IMR-90 (cell line): ENCODE measurements at regions not wholly inside any gene's neighbourhood (a gene's known extent, or its start where the extent isn't known, plus 50 kb on each side); places are given as distances from the start of the nearest gene placed in this dataset.

Source experiments
- ATAC-seq: fragments of 200-7000 bp; cut with Tn5 transposase; 2 replicates; pipeline ENCODE4 v1.9.1; 2020; ENCODE audit warnings: low read depth, mild to moderate bottlenecking, moderate library complexity
- BruUV-seq: library from RNA; stranded (reverse); fragments of 400-500 nt; replicated peaks from 2 replicates; lab custom pipeline; 2021; lab: Mats Ljungman, UMichigan
- CTCF ChIA-PET: fragments of 300-600 bp; formaldehyde crosslinking; extraction: SDS; loops from one replicate; lab custom pipeline; 2021; ENCODE audit warnings: antibody characterized with exemption; lab: Yijun Ruan, JAX
- POLR2A ChIA-PET: fragments of 300-600 bp; sonication (Branson Sonifier 250); formaldehyde crosslinking; loops from one replicate; lab custom pipeline; 2022; ENCODE audit warnings: antibody characterized with exemption; ENCODE audit not compliant: unreplicated experiment; lab: Charles Lee
- DNase-seq: peaks from one replicate; pipeline ENCODE4 v3.0.0; 2013
- H2AFZ ChIP-seq: replicated peaks from 2 replicates; pipeline ENCODE3; 2013; ENCODE audit warnings: low read length, mild to moderate bottlenecking; ENCODE audit not compliant: poor library complexity
- H2AK5ac ChIP-seq: 2 replicates; pipeline ENCODE4 v1.6.1; 2013; ENCODE audit warnings: low read depth, low read length, inconsistent platforms
- H2AK9ac ChIP-seq: replicated peaks from 2 replicates; pipeline ENCODE3; 2013; ENCODE audit warnings: mild to moderate bottlenecking, low read depth, low read length, moderate library complexity; ENCODE audit not compliant: poor library complexity
- H2BK120ac ChIP-seq: 2 replicates; pipeline ENCODE4 v1.6.1; 2013; ENCODE audit warnings: low read depth, low read length, inconsistent platforms
- H2BK15ac ChIP-seq: 3 replicates; pipeline ENCODE4 v1.6.1; 2013; ENCODE audit warnings: low read depth, low read length, inconsistent platforms
- H2BK20ac ChIP-seq: 2 replicates; pipeline ENCODE4 v1.6.1; 2013; ENCODE audit warnings: low read depth, mild to moderate bottlenecking, inconsistent platforms, low read length, moderate library complexity
- H2BK5ac ChIP-seq: 2 replicates; pipeline ENCODE4 v1.6.1; 2013; ENCODE audit warnings: mild to moderate bottlenecking, low read depth, low read length, inconsistent platforms; ENCODE audit not compliant: poor library complexity, severe bottlenecking
- H3K14ac ChIP-seq: replicated peaks from 2 replicates; pipeline ENCODE4 v1.6.1; 2013; ENCODE audit warnings: low read depth, low read length, inconsistent platforms
- H3K18ac ChIP-seq: 2 replicates; pipeline ENCODE4 v1.6.1; 2013; ENCODE audit warnings: low read depth, low read length, control low read depth
- H3K23ac ChIP-seq: 2 replicates; pipeline ENCODE4 v1.6.1; 2013; ENCODE audit warnings: low read depth, low read length, inconsistent platforms
- H3K27ac ChIP-seq: 2 replicates; pipeline ENCODE4 v1.5.1; 2013; ENCODE audit warnings: mild to moderate bottlenecking, control low read depth, low read length; ENCODE audit not compliant: insufficient read depth
- H3K27me3 ChIP-seq: 2 replicates; pipeline ENCODE4 v1.6.1; 2013; ENCODE audit warnings: low read length; ENCODE audit not compliant: control insufficient read depth, insufficient read depth
- H3K36me3 ChIP-seq: 2 replicates; pipeline ENCODE4 v1.6.1; 2013; ENCODE audit warnings: low read length, mixed read lengths; ENCODE audit not compliant: control insufficient read depth, insufficient read depth
- H3K4ac ChIP-seq: 2 replicates; pipeline ENCODE4 v1.6.1; 2013; ENCODE audit warnings: low read depth, low read length, inconsistent platforms
- H3K4me1 ChIP-seq: 2 replicates; pipeline ENCODE4 v1.6.1; 2013; ENCODE audit warnings: low read length, mixed read lengths; ENCODE audit not compliant: control insufficient read depth, insufficient read depth
- H3K4me2 ChIP-seq: 2 replicates; pipeline ENCODE4 v1.6.1; 2013; ENCODE audit warnings: low read depth, mild to moderate bottlenecking, control low read depth, low read length, moderate library complexity
- H3K4me3 ChIP-seq: 2 replicates; pipeline ENCODE4 v1.5.1; 2013; ENCODE audit warnings: low read depth, mild to moderate bottlenecking, control low read depth, low read length, moderate library complexity; ENCODE audit not compliant: insufficient read depth
- H3K56ac ChIP-seq: 2 replicates; pipeline ENCODE4 v1.6.1; 2013; ENCODE audit warnings: low read length, inconsistent platforms; ENCODE audit not compliant: insufficient read depth; ENCODE audit errors: extremely low read depth
- H3K79me1 ChIP-seq, 2 experiments: 2 replicates each; pipeline ENCODE4 v1.6.1; 2013; ENCODE audit warnings: low read length in 2 of 2, inconsistent platforms in 1 of 2, low read depth in 1 of 2
- H3K9ac ChIP-seq: 2 replicates; pipeline ENCODE4 v1.6.1; 2013; ENCODE audit warnings: low read depth, low read length, control low read depth
- H3K9me1 ChIP-seq: 2 replicates; pipeline ENCODE4 v1.6.1; 2013; ENCODE audit warnings: low read length, inconsistent platforms; ENCODE audit not compliant: insufficient read depth
- H3K9me3 ChIP-seq: 2 replicates; pipeline ENCODE4 v1.6.1; 2013; ENCODE audit warnings: low read length; ENCODE audit not compliant: control insufficient read depth, insufficient read depth
- H4K20me1 ChIP-seq: 2 replicates; pipeline ENCODE4 v1.6.1; 2013; ENCODE audit warnings: low read length, inconsistent platforms; ENCODE audit not compliant: insufficient read depth
- H4K5ac ChIP-seq: 2 replicates; pipeline ENCODE4 v1.6.1; 2013; ENCODE audit warnings: mild to moderate bottlenecking, low read depth, low read length, control low read depth
- H4K8ac ChIP-seq, 2 experiments: 2 replicates each; pipeline ENCODE4 v1.6.1; 2013; ENCODE audit warnings: low read depth in 2 of 2, low read length in 2 of 2, control low read depth in 1 of 2, inconsistent platforms in 1 of 2
- H4K91ac ChIP-seq: 2 replicates; pipeline ENCODE4 v1.6.1; 2013; ENCODE audit warnings: low read depth, low read length, inconsistent platforms; ENCODE audit not compliant: insufficient read depth
- BHLHE40 ChIP-seq: fragments of 150-350 bp; IDR thresholded peaks from 2 replicates; pipeline ENCODE4 v1.6.1; 2016; ENCODE audit warnings: mild to moderate bottlenecking, low read depth, low read length
- CEBPB ChIP-seq: IDR thresholded peaks from 2 replicates; pipeline ENCODE4 v1.6.1; 2012; ENCODE audit warnings: low read depth, low read length, improper control_type of control experiment
- CHD1 ChIP-seq: IDR thresholded peaks from 2 replicates; pipeline ENCODE4 v1.6.1; 2012; ENCODE audit warnings: low read depth, low read length, improper control_type of control experiment
- ELK1 ChIP-seq: fragments of 150-350 bp; IDR thresholded peaks from 2 replicates; pipeline ENCODE4 v1.6.1; 2016; ENCODE audit warnings: low read depth, mild to moderate bottlenecking, low read length, moderate library complexity, borderline replicate concordance
- FOS ChIP-seq: fragments of 150-350 bp; IDR thresholded peaks from 2 replicates; pipeline ENCODE4 v1.6.1; 2016; ENCODE audit warnings: low read depth, low read length
- MAFK ChIP-seq: IDR thresholded peaks from 2 replicates; pipeline ENCODE4 v1.6.1; 2012; ENCODE audit warnings: low read depth, low read length, improper control_type of control experiment
- MXI1 ChIP-seq: IDR thresholded peaks from 2 replicates; pipeline ENCODE4 v1.6.1; 2012; ENCODE audit warnings: low read depth, mild to moderate bottlenecking, low read length, moderate library complexity, borderline replicate concordance
- POLR2A ChIP-seq: IDR thresholded peaks from 2 replicates; pipeline ENCODE4 v1.6.1; 2012; ENCODE audit warnings: mild to moderate bottlenecking, low read depth, low read length
- RAD21 ChIP-seq: IDR thresholded peaks from 2 replicates; pipeline ENCODE4 v1.6.1; 2012; ENCODE audit warnings: low read length, improper control_type of control experiment
- RCOR1 ChIP-seq: IDR thresholded peaks from 2 replicates; pipeline ENCODE4 v1.6.1; 2012; ENCODE audit warnings: mild to moderate bottlenecking, low read length, improper control_type of control experiment; ENCODE audit not compliant: insufficient replicate concordance
- SMC3 ChIP-seq: fragments of 150-350 bp; IDR thresholded peaks from 2 replicates; pipeline ENCODE4 v1.6.1; 2016; ENCODE audit warnings: low read depth, mild to moderate bottlenecking, antibody characterized with exemption, low read length, moderate library complexity
- WGBS, 2 experiments: methylation state at CpG; one replicate each; pipeline versions ENCODE4 v1.1.5 to v1.1.7; 2013; ENCODE audit warnings: missing lambda C conversion rate in 2 of 2; ENCODE audit not compliant: insufficient read length in 1 of 2; ENCODE audit errors: extremely low coverage in 2 of 2; 5-methylcytosine and 5-hydroxymethylcytosine counted together
- dilution Hi-C: fragments of 300-500 bp; cut with HindIII; formaldehyde crosslinking; loops from one replicate; pipeline ENCODE4 v1.14.3; 2018; ENCODE audit warnings: low sequenced_read_pairs; ENCODE audit not compliant: unreplicated experiment
- in situ Hi-C: fragments of 300-500 bp; cut with MboI; formaldehyde crosslinking; loops from 3 replicates; pipeline ENCODE4 v1.14.3; 2019; ENCODE audit warnings: low sequenced_read_pairs, inconsistent platforms, mixed read lengths
- intact Hi-C: fragments of 100-400 bp; cut with micrococcal nuclease; formaldehyde crosslinking; loops from 2 replicates; pipeline ENCODE4 v1.10.0; 2022

GRCh38 chr13:56687131-56687530, 453.6 kb upstream of the PRR20A start:
- Histone ChIP-seq H2AFZ (no peak overlapping the region), H3K79me1 (no peaks in the 10 kb centered on the region), H4K5ac (no peak overlapping the region), H2BK20ac (no peak overlapping the region), H4K20me1 (no peaks in the 10 kb centered on the region), H2AK5ac (no peak overlapping the region), H3K56ac (no peak overlapping the region), H3K4me3 (no peak overlapping the region), H3K9me1 (no peaks in the 10 kb centered on the region), H2BK5ac (no peak overlapping the region), H3K18ac (no peak overlapping the region), H3K9ac (no peak overlapping the region), H2BK15ac (no peak overlapping the region), H3K4me1 (no peaks in the 10 kb centered on the region), H4K8ac (no peak overlapping the region), H3K9me3 (peaks cover 2% of the 10 kb centered on the region; the same call in 1 of the 2 replicates), H3K36me3 (no peaks in the 10 kb centered on the region), H3K23ac (no peak overlapping the region), H3K14ac (no peak overlapping the region), H2BK120ac (no peak overlapping the region), H2AK9ac (no peak overlapping the region), H4K91ac (no peak overlapping the region), H3K27me3 (no peaks in the 10 kb centered on the region), H3K4me2 (no peak overlapping the region), H3K27ac (no peak overlapping the region), H3K4ac (no peak overlapping the region)
- DNase-seq (no peak), ATAC-seq (no peak)
- dilution Hi-C loops, result no loop called here
- no peak for TF ChIP-seq CEBPB
- no peak for TF ChIP-seq CHD1
- no peak for TF ChIP-seq FOS
- TF ChIP-seq SMC3, result no peak
- TF ChIP-seq RCOR1, result no peak
- no peak for TF ChIP-seq ELK1
- no peak for TF ChIP-seq POLR2A
- no peak for TF ChIP-seq MAFK
- TF ChIP-seq BHLHE40, result no peak
- TF ChIP-seq MXI1, result no peak
- no peak for TF ChIP-seq RAD21
- intact Hi-C loops, result no loop called here
- ChIA-PET POLR2A (no interaction called here), CTCF (no interaction called here)
- BruUV-seq, result no TSS peak
- in situ Hi-C loops, result no loop called here
- WGBS, 2 experiments, result no CpG with 5 or more reads among the region's 1 CpG
